Left kidney (tissue), 1 donor: ENCODE measurements at regions not wholly inside any gene's neighbourhood (a gene's known extent, or its start where the extent isn't known, plus 50 kb on each side); places are given as distances from the start of the nearest gene placed in this dataset.

Experiments
- DNase-seq: peaks from one replicate; pipeline ENCODE4 v3.0.0-alpha.2; 2013

GRCh38 chr18:38466426-38466825 is 900.8 kb upstream of the CELF4 start:
- no peak for DNase-seq

GRCh38 chr18:38464024-38464423 is 898.4 kb upstream of the CELF4 start:
- DNase-seq, result no peak

- no peak for DNase-seq
Observed at GRCh38 chr18:38460657-38461056, 895.1 kb upstream of the CELF4 start.

DNA sequence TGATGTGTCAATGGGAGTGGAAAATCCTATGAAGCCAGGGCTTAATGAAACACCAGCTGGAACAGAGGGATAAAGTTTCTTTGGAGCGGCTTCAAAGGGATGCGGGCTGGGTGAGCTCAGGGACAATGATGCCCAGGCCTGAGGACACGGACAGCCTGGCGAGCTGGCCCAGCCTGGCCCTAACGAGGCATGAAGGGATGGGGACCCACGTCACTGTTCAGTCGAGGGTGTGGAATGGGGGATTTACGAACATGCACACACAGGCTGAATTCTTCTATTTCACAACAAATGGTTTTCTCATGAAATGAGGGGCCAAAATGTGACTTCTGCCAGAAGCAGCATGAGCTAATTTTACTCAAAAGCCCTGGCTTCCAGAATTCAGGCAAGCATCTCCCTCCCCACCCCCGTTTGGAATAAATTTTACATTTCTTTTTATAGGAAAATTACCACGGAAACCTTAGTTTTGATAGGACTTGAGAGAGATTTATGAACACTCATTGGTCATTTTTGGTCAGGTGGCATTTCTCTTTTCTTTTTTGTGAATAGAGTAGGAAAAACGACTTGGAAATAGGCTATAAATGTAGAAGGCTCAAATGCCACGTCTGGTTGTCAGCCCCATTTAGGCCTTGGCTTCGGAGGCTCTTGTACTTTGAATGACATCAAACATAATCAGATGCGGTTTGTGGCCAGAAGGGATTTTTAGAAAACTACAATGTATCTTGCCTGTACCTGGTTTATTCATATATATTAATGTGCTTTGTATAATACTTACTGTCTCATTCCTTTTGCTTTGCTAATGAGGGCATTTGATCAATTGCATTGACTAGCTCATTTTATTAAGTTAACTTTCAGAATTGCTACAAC is 893.8 kb upstream of the CELF4 start:
- DNase-seq, result peak; percentile 27

- no peak for DNase-seq
Observed at GRCh38 chr18:38458698-38459097, 893.1 kb upstream of the CELF4 start.

- no peak for DNase-seq
Observed at GRCh38 chr18:38456253-38456652, 890.7 kb upstream of the CELF4 start.

- DNase-seq, result no peak
Observed at GRCh38 chr18:38454764-38455469, 889.3 kb upstream of the CELF4 start.

DNA sequence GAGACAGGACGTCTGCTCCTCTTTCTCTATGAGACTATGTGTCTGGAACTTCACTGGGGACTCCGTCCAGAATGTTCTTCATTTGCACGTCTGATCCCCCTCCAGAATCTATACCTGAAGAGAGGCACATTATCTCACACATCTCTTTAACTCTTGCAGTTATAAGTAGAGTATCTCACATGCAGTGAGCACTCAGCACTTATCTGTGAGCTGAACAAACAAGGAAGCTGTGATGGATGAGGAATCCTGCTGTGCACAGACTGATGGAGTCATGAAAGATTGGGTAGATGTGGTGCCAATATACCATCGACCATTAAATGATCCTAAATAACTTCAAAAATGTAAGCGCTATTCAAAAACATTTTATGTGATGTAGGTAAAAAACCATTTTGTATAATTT is 888.3 kb upstream of the CELF4 start:
- DNase-seq, result no peak

DNA sequence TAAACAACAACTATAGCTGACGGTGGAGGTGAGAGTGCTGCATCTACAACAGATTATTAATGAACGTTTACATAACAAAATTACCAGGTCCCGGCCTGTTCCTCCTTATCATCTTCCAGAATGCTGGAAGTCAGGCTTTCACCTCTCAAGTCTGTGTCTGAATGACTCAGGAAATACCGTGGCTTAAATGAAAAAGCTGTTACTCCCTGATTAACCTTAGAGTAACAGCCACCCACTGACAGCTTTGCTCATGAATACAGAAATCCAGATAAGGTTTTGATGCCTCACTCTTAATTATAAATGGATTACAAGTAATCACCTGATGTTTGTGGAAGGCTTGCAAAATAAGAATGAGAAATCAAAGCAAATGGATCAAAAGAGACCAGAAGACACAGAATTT is 885.3 kb upstream of the CELF4 start:
- no peak for DNase-seq

GRCh38 chr18:38445804-38446145 is 880.2 kb upstream of the CELF4 start:
- no peak for DNase-seq

GRCh38 chr18:38444971-38445803 is 879.6 kb upstream of the CELF4 start:
- DNase-seq, result no peak

GRCh38 chr18:38427736-38428135 is 862.1 kb upstream of the CELF4 start:
- no peak for DNase-seq

- DNase-seq, result no peak
Observed at GRCh38 chr18:38427234-38427633, 861.6 kb upstream of the CELF4 start.

DNA sequence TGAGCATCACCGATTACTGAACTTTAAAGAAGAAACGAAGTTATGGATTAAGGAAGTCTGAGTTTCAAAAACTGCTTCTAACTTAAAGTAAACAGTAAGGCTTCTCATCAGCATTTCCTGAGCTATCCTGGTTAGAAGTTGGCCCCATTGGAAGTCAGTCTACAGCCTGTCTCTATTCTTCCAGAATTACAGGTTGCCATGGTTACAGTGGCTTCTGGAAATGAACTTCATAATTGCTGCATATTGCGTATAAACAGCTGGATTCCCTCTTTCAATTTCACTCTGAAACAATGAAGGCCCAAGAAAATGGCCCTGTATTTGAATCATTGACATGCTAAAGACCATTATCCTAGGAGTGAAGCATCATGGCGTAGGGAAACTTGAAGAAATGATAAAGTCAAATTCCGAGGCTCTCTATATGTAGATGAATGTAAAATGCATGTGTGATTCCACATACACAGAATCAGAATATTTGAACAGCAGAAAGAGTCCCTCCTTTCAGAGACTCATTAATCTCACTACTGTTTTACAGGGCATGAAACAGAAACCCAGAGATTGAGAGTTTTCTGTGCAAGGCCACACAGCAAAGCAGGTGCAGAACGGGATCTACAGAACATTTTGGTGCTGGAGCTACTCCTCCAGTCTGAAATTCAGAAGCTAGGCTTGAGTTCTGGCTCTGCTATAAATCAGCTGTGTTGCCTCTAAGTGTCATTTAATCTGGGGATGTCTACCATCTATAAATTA is 856.4 kb upstream of the CELF4 start:
- no peak for DNase-seq

DNA sequence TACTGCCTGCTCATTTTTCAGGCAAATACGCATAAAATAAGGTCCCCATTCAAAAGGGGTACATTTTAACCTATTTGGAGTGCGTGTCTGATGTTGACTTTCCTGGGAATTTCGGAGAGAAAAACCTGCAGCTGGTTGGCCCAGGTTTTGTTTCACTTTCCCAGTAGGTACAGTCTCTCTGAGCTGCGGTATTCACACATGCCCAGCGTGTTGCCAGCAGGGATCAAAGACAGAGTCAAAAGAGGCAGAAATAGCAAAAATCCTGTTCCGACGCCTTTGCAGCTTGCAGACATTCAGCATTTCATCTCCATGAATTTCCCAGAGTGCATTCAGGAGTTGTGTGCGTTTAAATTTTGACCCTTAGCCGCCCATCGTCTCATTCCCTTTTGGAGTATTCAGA is 855.4 kb upstream of the CELF4 start:
- no peak for DNase-seq

- DNase-seq, result no peak
Observed at GRCh38 chr18:38420611-38421010, 855.0 kb upstream of the CELF4 start.

DNA sequence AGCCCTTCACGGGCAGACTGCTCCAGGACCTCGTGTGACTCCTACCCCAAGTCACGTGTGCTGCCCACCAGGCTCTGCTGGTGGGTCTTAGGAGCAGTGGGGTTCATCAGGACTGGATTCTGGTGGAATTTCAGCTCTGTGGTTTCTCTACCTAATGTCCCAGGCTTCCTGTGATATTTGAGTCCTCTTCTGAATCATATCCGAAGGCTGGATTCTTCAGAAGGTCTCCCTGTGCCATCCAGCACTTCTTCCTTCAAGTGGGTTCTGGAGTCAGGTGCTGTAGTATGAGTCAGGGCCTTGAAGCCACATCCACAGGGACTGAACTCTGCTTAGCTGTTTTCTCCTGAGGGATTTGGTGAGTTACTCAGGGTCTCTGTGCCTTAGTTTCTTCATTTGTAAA is 850.2 kb upstream of the CELF4 start:
- no peak for DNase-seq

DNA sequence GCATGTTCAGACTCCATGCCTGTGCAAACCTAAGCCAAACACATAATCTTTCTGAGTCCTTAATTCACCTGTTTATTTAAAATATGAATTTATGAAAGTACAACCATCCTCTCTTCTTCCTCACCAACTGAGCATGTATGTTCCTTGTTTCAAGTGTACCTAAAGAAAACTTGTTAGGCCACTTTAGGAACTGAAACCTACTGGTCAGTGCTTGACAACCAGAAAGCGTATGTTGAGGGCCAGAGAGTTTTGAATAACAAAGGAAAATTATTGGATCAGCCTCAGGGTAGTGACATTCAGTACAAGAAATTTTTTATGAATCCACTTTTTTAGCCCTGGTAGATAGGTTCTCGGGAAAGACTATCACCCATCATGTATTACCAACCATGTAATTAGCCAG is 847.6 kb upstream of the CELF4 start:
- DNase-seq, result no peak

DNA sequence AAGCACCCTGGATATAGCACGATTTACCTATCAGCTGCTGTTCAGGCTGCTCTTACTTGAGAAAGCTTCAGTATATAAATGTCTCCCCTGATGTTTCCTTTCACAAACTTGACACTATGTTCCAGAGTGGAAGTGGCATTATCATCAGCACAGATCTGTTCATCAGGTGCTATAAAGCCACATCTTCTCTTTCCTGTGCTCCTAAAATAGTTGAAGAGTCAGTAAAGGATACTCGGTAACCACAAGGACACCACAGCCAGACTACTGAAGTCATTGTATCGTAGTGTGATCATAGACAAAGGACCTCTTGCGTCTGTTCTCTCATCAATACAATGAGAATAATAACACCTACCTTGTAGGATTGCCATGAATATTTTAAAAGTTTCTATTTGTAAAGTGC is 841.0 kb upstream of the CELF4 start:
- DNase-seq, result no peak

DNA sequence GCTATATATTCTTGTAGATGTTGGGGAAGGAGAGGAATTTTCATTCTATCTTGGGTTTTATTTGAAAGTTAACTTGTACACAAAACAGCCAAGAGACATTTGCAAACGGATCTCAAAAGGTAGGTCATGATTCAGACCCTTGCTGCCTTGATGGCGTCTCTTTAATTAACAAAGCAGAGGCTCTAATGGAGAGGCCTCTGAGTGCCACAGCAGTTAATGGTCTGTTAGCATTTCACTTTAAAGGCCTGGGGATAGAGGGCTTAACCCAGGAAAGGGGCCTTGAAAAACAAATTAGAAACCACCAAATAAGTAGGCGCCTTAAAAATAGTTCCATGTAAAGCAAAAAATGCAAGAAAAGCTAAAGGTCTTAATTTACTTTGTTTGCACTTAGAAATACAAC is 836.9 kb upstream of the CELF4 start:
- DNase-seq, result no peak

DNA sequence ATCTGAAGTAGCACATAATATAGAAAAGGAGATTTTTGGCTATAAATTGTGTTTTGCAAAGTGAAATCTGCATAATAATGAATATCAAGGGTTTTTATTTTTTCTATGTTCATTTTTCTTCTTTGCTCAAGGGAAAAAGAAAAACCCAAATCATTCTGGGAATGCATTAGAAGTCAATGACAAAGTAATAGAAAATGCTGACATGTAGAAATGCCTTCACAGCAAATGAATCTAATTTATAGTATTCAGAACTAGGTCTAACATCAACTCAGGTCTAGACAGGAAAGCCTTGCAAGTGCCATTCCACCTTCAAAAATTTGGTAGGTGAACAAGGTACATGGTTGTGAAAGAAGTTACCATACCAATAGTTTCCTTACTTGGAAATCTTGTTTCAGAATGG is 831.5 kb upstream of the CELF4 start:
- no peak for DNase-seq

- DNase-seq, result no peak
Observed at GRCh38 chr18:38386146-38386545, 820.5 kb upstream of the CELF4 start.
